ENCODE measurements at regions not wholly inside any gene's neighbourhood (a gene's known extent, or its start where the extent isn't known, plus 50 kb on each side); places are given as distances from the start of the nearest gene placed in this dataset.

DNA sequence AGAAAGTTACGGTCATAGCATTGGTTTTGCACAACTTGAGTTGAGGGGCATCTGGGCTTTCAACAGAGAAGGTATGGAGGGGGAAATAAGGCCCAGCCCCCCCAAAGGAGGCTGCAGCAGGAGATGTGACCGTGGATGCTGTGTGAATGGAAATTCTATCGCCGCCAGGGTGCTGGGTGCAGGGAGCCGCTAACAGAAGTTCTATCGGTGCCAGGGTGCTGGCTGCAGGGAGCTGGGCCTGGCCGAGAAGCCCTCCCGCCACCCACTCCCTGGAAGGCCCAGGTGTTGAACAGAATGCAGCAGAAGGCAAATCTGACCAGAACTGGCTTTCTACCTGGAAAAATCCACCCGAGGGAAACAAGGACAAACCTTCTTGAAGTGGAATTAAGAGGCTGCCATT, 115.0 kb downstream of the SHANK2 start:
- DNase-seq: no peak
- CTCF ChIA-PET: no interaction called here

DNA sequence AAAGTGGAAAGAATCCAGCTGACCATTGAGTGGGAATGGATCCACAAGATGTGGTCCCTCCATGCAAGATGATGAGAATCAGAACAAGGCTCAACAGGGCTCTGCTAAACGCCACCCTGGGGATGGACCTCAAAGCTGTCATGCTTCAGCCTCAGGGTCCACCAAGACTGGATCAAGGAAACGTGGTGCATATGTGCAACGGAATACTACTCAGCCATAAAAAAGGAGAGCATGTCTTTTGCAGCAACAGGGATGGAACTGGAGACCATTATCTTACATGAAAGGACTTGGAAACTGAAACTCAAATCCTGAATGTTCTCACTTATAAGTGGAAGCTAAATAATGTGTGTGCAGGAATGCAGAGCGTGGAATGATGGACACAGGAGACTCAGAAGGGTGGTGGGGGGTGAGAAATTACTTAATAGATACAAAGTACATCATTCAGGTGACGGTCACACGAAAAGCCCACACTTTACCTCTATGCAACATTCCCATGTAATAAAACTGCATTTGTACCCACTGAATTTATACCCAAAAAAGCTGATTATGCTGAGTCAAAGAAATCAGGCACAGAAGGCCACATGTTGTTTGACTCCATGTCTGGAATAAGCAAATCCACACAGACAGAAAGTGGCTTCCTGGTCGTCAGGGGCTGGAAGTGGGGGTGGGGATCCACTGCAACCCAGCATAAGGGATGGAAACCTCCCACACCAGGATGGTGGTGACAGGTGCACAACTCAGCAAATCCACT, 116.1 kb downstream of the SHANK2 start:
- Mint-ChIP-seq H3K9me3 (no peaks in the 10 kb centered on the region), H3K4me1 (ENCODE audit: low read depth) (no peaks in the 10 kb centered on the region), H3K27ac (no peak overlapping the region), H3K4me3 (no peak overlapping the region), H3K27me3 (no peaks in the 10 kb centered on the region), H3K36me3 (ENCODE audit: low read depth) (no peaks in the 10 kb centered on the region)
- no peak for DNase-seq
- ATAC-seq: no peak
- intact Hi-C loops (cut with micrococcal nuclease): no loop called here
- TF ChIP-seq, protein P1, sequence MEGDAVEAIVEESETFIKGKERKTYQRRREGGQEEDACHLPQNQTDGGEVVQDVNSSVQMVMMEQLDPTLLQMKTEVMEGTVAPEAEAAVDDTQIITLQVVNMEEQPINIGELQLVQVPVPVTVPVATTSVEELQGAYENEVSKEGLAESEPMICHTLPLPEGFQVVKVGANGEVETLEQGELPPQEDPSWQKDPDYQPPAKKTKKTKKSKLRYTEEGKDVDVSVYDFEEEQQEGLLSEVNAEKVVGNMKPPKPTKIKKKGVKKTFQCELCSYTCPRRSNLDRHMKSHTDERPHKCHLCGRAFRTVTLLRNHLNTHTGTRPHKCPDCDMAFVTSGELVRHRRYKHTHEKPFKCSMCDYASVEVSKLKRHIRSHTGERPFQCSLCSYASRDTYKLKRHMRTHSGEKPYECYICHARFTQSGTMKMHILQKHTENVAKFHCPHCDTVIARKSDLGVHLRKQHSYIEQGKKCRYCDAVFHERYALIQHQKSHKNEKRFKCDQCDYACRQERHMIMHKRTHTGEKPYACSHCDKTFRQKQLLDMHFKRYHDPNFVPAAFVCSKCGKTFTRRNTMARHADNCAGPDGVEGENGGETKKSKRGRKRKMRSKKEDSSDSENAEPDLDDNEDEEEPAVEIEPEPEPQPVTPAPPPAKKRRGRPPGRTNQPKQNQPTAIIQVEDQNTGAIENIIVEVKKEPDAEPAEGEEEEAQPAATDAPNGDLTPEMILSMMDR (IDR thresholded peaks at IDR 0.05): no peak
- POLR2A ChIA-PET: no interaction called here
- CTCF ChIA-PET: no interaction called here

More for the DNA sequence above, 115.0 kb downstream of the SHANK2 start:
- H3K9me3 Mint-ChIP-seq: no peaks in the 10 kb centered on the region
- no peaks in the 10 kb centered on the region for H3K36me3 Mint-ChIP-seq (ENCODE audit: low read depth)
- no peak for ATAC-seq
- H3K4me1 Mint-ChIP-seq (ENCODE audit: low read depth): no peaks in the 10 kb centered on the region
- H3K27me3 Mint-ChIP-seq: no peaks in the 10 kb centered on the region
- TF ChIP-seq, protein P1 (IDR thresholded peaks at IDR 0.05): no peak
- POLR2A ChIA-PET: no interaction called here
- no peak overlapping the region for H3K27ac Mint-ChIP-seq
- H3K4me3 Mint-ChIP-seq: no peak overlapping the region
- intact Hi-C loops (cut with micrococcal nuclease): no loop called here

DNA sequence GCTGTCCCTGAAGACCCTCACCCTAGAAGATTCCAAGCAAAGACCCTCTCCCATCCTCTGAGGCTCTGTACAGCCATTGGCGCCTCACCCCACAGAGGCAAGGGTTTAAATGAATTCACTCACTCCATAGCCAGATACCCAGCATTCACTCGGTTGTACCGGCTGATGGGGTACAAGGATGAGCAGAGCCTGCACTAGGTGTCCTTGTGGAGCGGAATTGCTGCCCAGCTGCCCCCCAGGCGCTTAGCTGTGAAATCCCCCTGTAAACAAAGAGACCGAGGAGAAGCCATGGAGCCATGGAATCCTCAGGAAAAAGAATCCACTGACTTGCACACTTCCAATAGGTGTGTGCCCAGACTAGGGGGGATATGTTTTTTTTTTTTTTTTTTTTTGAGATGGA, 117.3 kb downstream of the SHANK2 start:
- ATAC-seq: no peak

DNA sequence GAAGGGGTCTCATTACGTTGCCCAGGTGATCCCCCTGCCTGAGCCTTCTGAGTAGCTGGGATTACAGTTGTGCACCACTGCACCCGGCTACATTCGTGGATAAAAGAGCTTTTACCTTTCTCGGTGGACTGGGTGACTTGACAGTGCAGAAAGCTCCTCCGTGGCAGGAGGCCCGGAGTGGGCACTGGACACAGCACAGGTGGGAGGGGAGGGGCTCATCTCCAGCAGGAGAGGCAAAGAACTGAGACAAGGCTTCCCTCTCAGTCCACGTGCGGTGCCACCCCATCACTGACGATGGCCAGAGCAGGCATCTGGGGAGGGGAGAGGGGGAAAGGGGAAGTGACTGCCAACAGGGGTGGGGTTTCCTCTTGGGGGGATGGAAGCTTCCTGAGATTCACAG, 118.4 kb downstream of the SHANK2 start:
- no peak overlapping the region for H3K27ac Mint-ChIP-seq
- TF ChIP-seq, protein P1 (IDR thresholded peaks at IDR 0.05): no peak
- no peaks in the 10 kb centered on the region for H3K27me3 Mint-ChIP-seq
- POLR2A ChIA-PET: no interaction called here
- no peak overlapping the region for H3K4me3 Mint-ChIP-seq
- no peaks in the 10 kb centered on the region for H3K4me1 Mint-ChIP-seq (ENCODE audit: low read depth)
- intact Hi-C loops (cut with micrococcal nuclease): no loop called here
- ATAC-seq: no peak
- H3K36me3 Mint-ChIP-seq (ENCODE audit: low read depth): no peaks in the 10 kb centered on the region
- CTCF ChIA-PET: no interaction called here
- H3K9me3 Mint-ChIP-seq: no peaks in the 10 kb centered on the region
- no peak for DNase-seq

More for the DNA sequence above, 117.3 kb downstream of the SHANK2 start:
- no peak overlapping the region for H3K27ac Mint-ChIP-seq
- no peaks in the 10 kb centered on the region for H3K27me3 Mint-ChIP-seq
- intact Hi-C loops (cut with micrococcal nuclease): no loop called here
- TF ChIP-seq, protein P1 (IDR thresholded peaks at IDR 0.05): no peak
- no peaks in the 10 kb centered on the region for H3K4me1 Mint-ChIP-seq (ENCODE audit: low read depth)
- H3K4me3 Mint-ChIP-seq: no peak overlapping the region
- no peaks in the 10 kb centered on the region for H3K9me3 Mint-ChIP-seq
- no peaks in the 10 kb centered on the region for H3K36me3 Mint-ChIP-seq (ENCODE audit: low read depth)
- ChIA-PET POLR2A (no interaction called here), CTCF (no interaction called here)
- no peak for DNase-seq

DNA sequence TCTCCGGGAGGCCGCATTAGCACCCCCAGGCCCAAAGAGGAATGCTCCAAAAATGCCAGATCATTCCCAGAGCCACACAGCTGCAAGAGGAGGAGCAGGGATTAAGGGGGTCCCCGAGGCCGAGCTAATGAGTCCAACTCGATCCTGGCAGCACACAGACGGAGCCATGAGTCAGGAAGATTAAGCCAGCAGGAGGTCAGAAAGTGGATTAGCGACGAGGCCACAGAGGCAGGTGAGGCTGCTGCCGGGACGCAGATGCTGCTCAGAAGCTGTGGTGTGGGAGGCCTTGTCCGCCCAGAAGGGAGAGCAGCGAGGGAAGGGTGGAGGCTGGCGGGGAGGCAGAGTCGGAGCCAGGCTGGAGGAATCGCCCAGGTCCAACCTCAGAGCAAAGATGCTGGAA, 120.5 kb downstream of the SHANK2 start:
- H3K27ac Mint-ChIP-seq: no peak overlapping the region
- no peak for DNase-seq
- POLR2A ChIA-PET: interaction anchor here (0.7 kb wide), 1 partner anchor 636 kb away, joined by 3 read pairs; no protein-coding TSS in a partner anchor

More for the DNA sequence above, 120.5 kb downstream of the SHANK2 start:
- Mint-ChIP-seq H3K27me3 (no peaks in the 10 kb centered on the region), H3K9me3 (no peaks in the 10 kb centered on the region), H3K4me3 (no peak overlapping the region), H3K36me3 (ENCODE audit: low read depth) (no peaks in the 10 kb centered on the region), H3K4me1 (ENCODE audit: low read depth) (no peaks in the 10 kb centered on the region)
- intact Hi-C loops (cut with micrococcal nuclease): no loop called here
- ATAC-seq: no peak
- CTCF ChIA-PET: no interaction called here
- TF ChIP-seq, protein P1 (IDR thresholded peaks at IDR 0.05): no peak

Measured in activated CD8-positive, alpha-beta T cell treated with anti-CD3 and anti-CD28 coated beads for 36 hours (primary cell).